ENCODE measurements at regions not wholly inside any gene's neighbourhood (a gene's known extent, or its start where the extent isn't known, plus 50 kb on each side); places are given as distances from the start of the nearest gene placed in this dataset.
"Not testable (repeated sequence)": the region's sequence is repeated elsewhere in the genome, so short reads cannot be mapped to it uniquely, and the experiment has no call there.

- H3K27ac ChIP-seq (ENCODE audit: low read depth, low read length, poor library complexity, severe bottlenecking) = no peak overlapping the region
- no peak overlapping the region for H2AFZ ChIP-seq (ENCODE audit: low read length)
- H3F3A ChIP-seq (ENCODE audit: insufficient read depth, low read length) = no peaks in the 10 kb centered on the region
- no peaks in the 10 kb centered on the region for H4K20me1 ChIP-seq (ENCODE audit: insufficient read depth, low read length)
- TF ChIP-seq EZH2 (IDR thresholded peaks at IDR 0.05; ENCODE audit: borderline replicate concordance, low read length) (no peak), CTCF (IDR thresholded peaks at IDR 0.05; ENCODE audit: low read length) (no peak)
- H3K9me2 ChIP-seq (ENCODE audit: low read depth, low read length) = no peaks in the 10 kb centered on the region
- no peaks in the 10 kb centered on the region for H3K79me2 ChIP-seq (ENCODE audit: insufficient read depth, low read length)
- H3K4me1 ChIP-seq (ENCODE audit: insufficient read depth, low read length, severe bottlenecking) = no peaks in the 10 kb centered on the region
- no peaks in the 10 kb centered on the region for H3K36me3 ChIP-seq (ENCODE audit: insufficient read depth, low read length)
- H3K9ac ChIP-seq (ENCODE audit: low read length) = no peak overlapping the region
- no peaks in the 10 kb centered on the region for H3K27me3 ChIP-seq (ENCODE audit: insufficient read depth, low read length)
- no peak overlapping the region for H3K4me2 ChIP-seq (ENCODE audit: low read length)
- H3K4me3 ChIP-seq (ENCODE audit: low read depth, low read length, poor library complexity, severe bottlenecking) = no peak overlapping the region
- no peaks in the 10 kb centered on the region for H3K9me3 ChIP-seq (ENCODE audit: low read length)
Observed at GRCh38 chr6:140379919-140380318, 1005.5 kb upstream of the CITED2 start.

GRCh38 chr6:140376209-140376608, 1001.8 kb upstream of the CITED2 start:
- no peaks in the 10 kb centered on the region for H3K27me3 ChIP-seq (ENCODE audit: insufficient read depth, low read length)
- H3F3A ChIP-seq (ENCODE audit: insufficient read depth, low read length) = no peaks in the 10 kb centered on the region
- H4K20me1 ChIP-seq (ENCODE audit: insufficient read depth, low read length) = no peaks in the 10 kb centered on the region
- H3K79me2 ChIP-seq (ENCODE audit: insufficient read depth, low read length) = no peaks in the 10 kb centered on the region
- no peak overlapping the region for H3K4me3 ChIP-seq (ENCODE audit: low read depth, low read length, poor library complexity, severe bottlenecking)
- no peaks in the 10 kb centered on the region for H3K9me3 ChIP-seq (ENCODE audit: low read length)
- no peak for TF ChIP-seq EZH2 (IDR thresholded peaks at IDR 0.05; ENCODE audit: borderline replicate concordance, low read length)
- TF ChIP-seq CTCF (IDR thresholded peaks at IDR 0.05; ENCODE audit: low read length) = no peak
- no peaks in the 10 kb centered on the region for H3K9me2 ChIP-seq (ENCODE audit: low read depth, low read length)
- no peak overlapping the region for H3K4me2 ChIP-seq (ENCODE audit: low read length)
- no peaks in the 10 kb centered on the region for H3K4me1 ChIP-seq (ENCODE audit: insufficient read depth, low read length, severe bottlenecking)
- H3K9ac ChIP-seq (ENCODE audit: low read length) = no peak overlapping the region
- H3K27ac ChIP-seq (ENCODE audit: low read depth, low read length, poor library complexity, severe bottlenecking) = no peak overlapping the region
- H2AFZ ChIP-seq (ENCODE audit: low read length) = no peak overlapping the region
- no peaks in the 10 kb centered on the region for H3K36me3 ChIP-seq (ENCODE audit: insufficient read depth, low read length)

GRCh38 chr6:140373728-140374127, 999.3 kb upstream of the CITED2 start:
- H3K9ac ChIP-seq (ENCODE audit: low read length); H3K79me2 ChIP-seq (ENCODE audit: insufficient read depth, low read length); H3K4me2 ChIP-seq (ENCODE audit: low read length); H3K27ac ChIP-seq (ENCODE audit: low read depth, low read length, poor library complexity, severe bottlenecking); H3F3A ChIP-seq (ENCODE audit: insufficient read depth, low read length); H4K20me1 ChIP-seq (ENCODE audit: insufficient read depth, low read length); H3K27me3 ChIP-seq (ENCODE audit: insufficient read depth, low read length); H2AFZ ChIP-seq (ENCODE audit: low read length); H3K4me1 ChIP-seq (ENCODE audit: insufficient read depth, low read length, severe bottlenecking); H3K36me3 ChIP-seq (ENCODE audit: insufficient read depth, low read length); H3K9me2 ChIP-seq (ENCODE audit: low read depth, low read length); H3K4me3 ChIP-seq (ENCODE audit: low read depth, low read length, poor library complexity, severe bottlenecking); H3K9me3 ChIP-seq (ENCODE audit: low read length): not testable (repeated sequence)

DNA sequence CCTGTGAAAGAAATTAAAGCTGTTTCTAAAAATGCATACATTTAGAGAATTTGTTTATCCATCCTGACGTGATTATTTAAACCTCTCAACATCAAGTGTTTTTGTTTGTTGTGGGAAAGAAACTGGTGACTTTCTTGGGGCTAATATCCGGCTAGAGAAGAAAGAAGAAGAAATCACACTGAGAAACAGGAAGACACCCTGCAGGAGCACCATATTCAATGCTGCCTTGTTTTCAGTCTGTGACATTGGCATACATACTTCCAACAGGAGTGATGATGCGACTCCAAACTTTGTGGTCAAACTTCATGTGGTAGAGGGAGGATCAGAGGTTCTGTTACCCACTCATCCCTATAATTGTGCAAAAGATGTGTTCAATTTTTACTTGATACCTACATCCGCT, 997.6 kb upstream of the CITED2 start:
- Histone ChIP-seq H3K9me2 (ENCODE audit: low read depth, low read length) (no peaks in the 10 kb centered on the region), H3K9ac (ENCODE audit: low read length) (no peak overlapping the region), H3K4me1 (ENCODE audit: insufficient read depth, low read length, severe bottlenecking) (no peaks in the 10 kb centered on the region), H3K4me3 (ENCODE audit: low read depth, low read length, poor library complexity, severe bottlenecking) (no peak overlapping the region), H3K27ac (ENCODE audit: low read depth, low read length, poor library complexity, severe bottlenecking) (no peak overlapping the region), H3K9me3 (ENCODE audit: low read length) (no peaks in the 10 kb centered on the region), H3K79me2 (ENCODE audit: insufficient read depth, low read length) (no peaks in the 10 kb centered on the region), H4K20me1 (ENCODE audit: insufficient read depth, low read length) (no peaks in the 10 kb centered on the region), H3K4me2 (ENCODE audit: low read length) (no peak overlapping the region), H2AFZ (ENCODE audit: low read length) (no peak overlapping the region), H3K36me3 (ENCODE audit: insufficient read depth, low read length) (no peaks in the 10 kb centered on the region), H3K27me3 (ENCODE audit: insufficient read depth, low read length) (no peaks in the 10 kb centered on the region), H3F3A (ENCODE audit: insufficient read depth, low read length) (no peaks in the 10 kb centered on the region)
- TF ChIP-seq EZH2 (IDR thresholded peaks at IDR 0.05; ENCODE audit: borderline replicate concordance, low read length) = no peak
